ENCODE measurements at regions not wholly inside any gene's neighbourhood (a gene's known extent, or its start where the extent isn't known, plus 50 kb on each side); places are given as distances from the start of the nearest gene placed in this dataset.
"Not testable (repeated sequence)": the region's sequence is repeated elsewhere in the genome, so short reads cannot be mapped to it uniquely, and the experiment has no call there.

- DNase-seq = no peak
Measured at GRCh38 chr9:85142496-85142911, 473.0 kb downstream of the NTRK2 start.

- no peak for DNase-seq
Measured at GRCh38 chr9:85137696-85138095, 468.2 kb downstream of the NTRK2 start.

- no peak for DNase-seq
Measured at GRCh38 chr9:85136987-85137386, 467.5 kb downstream of the NTRK2 start.

GRCh38 chr9:85136507-85136906 lies 467.0 kb downstream of the NTRK2 start:
- no peak for DNase-seq

- DNase-seq = no peak
Measured at GRCh38 chr9:85130764-85131163, 461.2 kb downstream of the NTRK2 start.

GRCh38 chr9:85130260-85130659 lies 460.7 kb downstream of the NTRK2 start:
- DNase-seq = no peak

- DNase-seq = no peak
Measured at GRCh38 chr9:85129514-85129913, 460.0 kb downstream of the NTRK2 start.

GRCh38 chr9:85118990-85119755 lies 449.6 kb downstream of the NTRK2 start:
- no peak for DNase-seq

GRCh38 chr9:85117831-85118230 lies 448.3 kb downstream of the NTRK2 start:
- DNase-seq = no peak

- DNase-seq = no peak
Measured at GRCh38 chr9:85115473-85115872, 445.9 kb downstream of the NTRK2 start.

- DNase-seq = no peak
Measured at GRCh38 chr9:85114799-85115198, 445.3 kb downstream of the NTRK2 start.

GRCh38 chr9:85112933-85113418 lies 443.4 kb downstream of the NTRK2 start:
- DNase-seq = no peak

GRCh38 chr9:85112391-85112790 lies 442.9 kb downstream of the NTRK2 start:
- no peak for DNase-seq

- DNase-seq = no peak
Measured at GRCh38 chr9:85108746-85109145, 439.2 kb downstream of the NTRK2 start.

- DNase-seq = no peak
Measured at GRCh38 chr9:85108229-85108628, 438.7 kb downstream of the NTRK2 start.

- no peak for DNase-seq
Measured at GRCh38 chr9:85089188-85089969, 419.9 kb downstream of the NTRK2 start.

GRCh38 chr9:85081963-85082362 lies 412.4 kb downstream of the NTRK2 start:
- DNase-seq = no peak

- DNase-seq = no peak
Measured at GRCh38 chr9:85079349-85079748, 409.8 kb downstream of the NTRK2 start.

GRCh38 chr9:85077944-85078343 lies 408.4 kb downstream of the NTRK2 start:
- DNase-seq = no peak

- not testable (repeated sequence) for DNase-seq
Measured at GRCh38 chr9:85077146-85077545, 407.6 kb downstream of the NTRK2 start.

Measured in activated naive CD4-positive, alpha-beta T cell treated with Interleukin-2 at 50 U/mL for 16 hours (primary cell).